ENCODE measurements at regions not wholly inside any gene's neighbourhood (a gene's known extent, or its start where the extent isn't known, plus 50 kb on each side); places are given as distances from the start of the nearest gene placed in this dataset.
A peak's percentile ranks its signal among the peaks of the same experiment; 100 is the strongest.

- DNase-seq = no peak
These were observed 183.8 kb upstream of the MC4R start for GRCh38 chr18:60556326-60556725.

GRCh38 chr18:60560071-60560470, 187.5 kb upstream of the MC4R start:
- DNase-seq = no peak

DNA sequence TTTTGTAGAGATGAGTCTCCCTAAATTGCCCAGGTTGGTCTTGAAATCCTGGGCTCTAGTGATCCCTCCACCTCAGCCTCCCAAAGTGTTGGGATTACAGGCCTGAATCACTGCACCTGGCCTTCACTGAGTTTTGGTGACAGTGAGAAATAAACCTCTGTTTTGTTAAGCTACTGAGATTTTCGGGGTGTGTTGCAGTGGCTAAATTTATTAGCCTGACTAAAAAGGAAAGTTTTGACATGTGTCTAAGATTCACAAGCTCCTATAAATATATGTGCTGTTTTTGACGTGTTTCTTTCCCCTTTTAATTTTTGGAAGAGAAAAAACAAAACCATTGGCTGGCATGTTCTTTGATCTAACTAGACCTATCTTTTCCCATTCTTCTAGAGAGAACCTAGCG, 190.5 kb upstream of the MC4R start:
- no peak for DNase-seq

DNA sequence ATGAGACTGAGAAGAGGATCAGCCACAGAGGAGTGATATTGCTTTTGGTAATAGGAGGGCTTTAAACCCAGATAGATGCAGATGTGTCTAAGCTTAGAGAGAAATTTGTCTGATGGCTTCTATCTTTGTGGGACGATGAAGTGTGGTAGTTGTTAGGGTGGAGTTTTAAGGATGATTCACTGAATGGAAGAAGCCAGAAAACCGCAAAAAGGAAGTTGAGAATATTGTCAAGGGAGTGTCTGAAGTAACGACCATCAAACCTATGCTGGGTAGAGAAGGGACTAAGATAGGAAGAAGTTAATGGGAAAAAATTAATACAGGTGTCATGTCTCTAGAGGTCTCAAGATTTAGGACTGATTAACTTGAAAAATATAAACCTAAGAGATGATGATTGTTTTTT, 195.6 kb upstream of the MC4R start:
- DNase-seq = no peak

GRCh38 chr18:60570172-60570571, 197.6 kb upstream of the MC4R start:
- DNase-seq = no peak

DNA sequence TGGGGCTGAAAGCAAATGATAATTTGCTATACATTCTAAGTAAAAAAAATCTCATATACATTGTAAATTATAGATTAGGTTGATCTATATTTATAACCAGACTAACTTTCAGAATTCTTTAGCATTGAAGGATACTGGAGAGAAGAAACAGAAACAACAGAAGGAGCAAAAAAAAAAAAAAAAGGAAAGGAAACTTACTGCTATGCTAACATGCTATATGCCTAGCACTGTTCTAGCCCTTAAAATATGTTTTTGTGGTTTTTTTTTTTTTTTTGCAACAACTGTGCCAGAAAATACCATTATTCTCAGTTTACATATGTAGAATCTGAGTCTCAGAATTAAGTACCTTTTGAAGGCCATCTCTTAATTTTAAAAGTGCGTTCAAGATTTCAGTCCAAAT, 204.9 kb upstream of the MC4R start:
- no peak for DNase-seq

DNA sequence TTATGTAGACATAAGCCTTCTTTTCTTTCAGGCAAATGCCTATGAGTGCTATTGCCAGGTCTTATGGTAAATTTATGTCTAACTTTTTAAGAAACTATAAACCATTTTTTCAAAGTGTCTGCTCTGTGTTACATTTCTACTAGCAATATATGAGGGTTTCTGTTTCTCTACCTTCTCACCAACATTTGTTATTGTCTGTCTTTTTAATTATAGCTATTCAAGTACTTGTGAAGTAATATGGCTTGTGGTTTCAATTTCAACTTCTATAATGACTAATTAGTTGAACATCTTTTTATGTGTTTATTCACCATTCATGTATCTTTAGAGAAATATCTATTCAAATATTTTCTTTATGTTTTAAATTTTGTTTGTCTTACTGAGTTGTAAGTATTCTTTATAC, 213.1 kb upstream of the MC4R start:
- no peak for DNase-seq

DNA sequence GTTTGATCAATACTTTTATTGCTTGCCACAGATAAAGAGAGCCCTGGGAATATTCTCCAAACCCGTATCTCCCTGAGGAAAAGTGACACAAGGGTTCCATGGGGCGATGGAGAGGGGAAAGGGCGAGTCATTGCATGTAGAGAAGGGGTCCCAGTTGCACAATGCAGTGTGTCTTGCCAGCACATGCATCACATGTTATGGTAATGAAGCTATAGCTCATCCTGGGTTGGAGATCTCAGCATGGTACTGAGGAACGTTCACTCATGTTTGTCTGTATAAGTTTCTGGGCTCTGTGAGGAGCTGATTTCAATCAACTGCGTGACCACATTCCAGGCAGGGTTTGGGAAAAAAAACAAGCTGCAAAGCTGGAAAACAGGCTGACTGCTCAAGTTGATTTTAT, 220.7 kb upstream of the MC4R start:
- DNase-seq = no peak

- DNase-seq = no peak
These were observed 224.4 kb upstream of the MC4R start for GRCh38 chr18:60596928-60597327.

GRCh38 chr18:60599267-60599666, 226.7 kb upstream of the MC4R start:
- DNase-seq = no peak

DNA sequence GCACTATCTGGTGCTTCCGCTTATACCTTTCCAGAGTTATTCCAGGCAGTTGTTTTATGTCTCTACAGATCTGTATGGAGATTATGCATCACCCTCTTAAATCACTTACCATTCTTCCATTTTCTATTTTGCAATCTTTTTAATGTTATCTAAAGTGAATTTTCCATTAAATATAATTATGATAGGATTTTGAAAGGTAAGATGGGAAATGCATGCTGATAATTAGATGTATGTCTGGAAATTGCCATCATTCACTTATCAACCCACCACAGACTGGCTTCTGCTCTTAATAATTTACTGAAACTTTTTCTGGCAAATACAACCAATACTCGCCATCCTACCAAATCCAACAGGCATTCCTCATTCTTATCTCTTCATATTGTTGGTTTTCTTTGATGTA, 227.4 kb upstream of the MC4R start:
- no peak for DNase-seq

DNA sequence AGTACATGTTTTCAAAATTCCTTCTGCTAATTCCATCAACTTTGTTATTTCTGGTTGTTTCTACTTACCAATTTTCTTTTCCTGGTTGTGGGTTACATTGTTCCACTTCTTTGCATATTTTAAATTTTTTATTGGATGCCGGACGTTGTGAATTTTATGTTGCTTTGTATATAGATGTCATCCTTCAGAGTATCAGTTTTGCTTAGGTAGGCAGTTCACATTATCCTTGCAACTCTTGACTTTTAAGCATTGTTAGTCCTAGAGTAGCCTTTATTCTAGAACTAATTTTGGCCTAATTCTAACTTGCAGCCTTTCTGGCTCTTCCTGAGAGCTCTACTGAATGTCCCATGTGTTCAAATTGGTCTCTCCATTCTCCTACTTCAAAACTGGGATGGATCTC, 228.7 kb upstream of the MC4R start:
- DNase-seq = no peak

DNA sequence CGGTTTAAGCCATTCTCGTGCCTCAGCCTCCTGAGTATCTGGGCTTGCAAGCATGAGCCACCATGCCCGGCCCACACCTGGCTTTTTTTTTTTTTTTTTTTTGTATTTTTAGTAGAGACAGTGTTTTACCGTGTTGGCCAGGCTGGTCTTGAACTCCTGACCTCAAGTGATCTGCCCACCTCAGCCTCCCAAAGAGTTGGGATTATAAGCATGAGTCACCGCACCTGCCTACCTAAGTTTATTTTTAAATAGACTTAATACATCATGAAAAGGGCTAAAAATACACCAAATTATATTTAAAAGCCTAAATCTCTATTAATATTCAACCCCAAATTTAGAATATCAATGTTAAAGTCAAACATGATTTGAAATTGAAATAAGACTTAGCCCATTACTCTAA, 250.8 kb upstream of the MC4R start:
- no peak for DNase-seq

DNA sequence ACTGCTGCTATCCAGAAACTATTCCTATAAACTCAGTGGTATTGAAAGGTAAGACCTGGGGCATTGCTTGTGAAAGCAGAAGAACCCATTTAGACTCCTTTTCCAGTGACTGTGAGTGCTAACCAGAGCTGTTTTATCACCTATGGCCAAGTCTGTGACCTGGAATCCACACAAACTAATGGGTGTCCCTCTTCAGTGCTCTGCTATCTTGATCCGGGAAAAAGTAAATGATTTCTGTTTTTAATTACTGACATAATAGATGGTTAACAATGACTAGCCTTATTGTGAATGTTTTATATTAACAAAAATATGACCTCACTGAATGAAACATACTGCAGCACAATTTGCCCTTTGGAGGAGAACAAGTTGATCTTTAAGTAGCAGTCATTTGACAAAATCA, 251.6 kb upstream of the MC4R start:
- DNase-seq = no peak

- no peak for DNase-seq
These were observed 267.3 kb upstream of the MC4R start for GRCh38 chr18:60639836-60640235.

- no peak for DNase-seq
These were observed 270.4 kb upstream of the MC4R start for GRCh38 chr18:60643009-60643408.

- no peak for DNase-seq
These were observed 274.1 kb upstream of the MC4R start for GRCh38 chr18:60646725-60647124.

DNA sequence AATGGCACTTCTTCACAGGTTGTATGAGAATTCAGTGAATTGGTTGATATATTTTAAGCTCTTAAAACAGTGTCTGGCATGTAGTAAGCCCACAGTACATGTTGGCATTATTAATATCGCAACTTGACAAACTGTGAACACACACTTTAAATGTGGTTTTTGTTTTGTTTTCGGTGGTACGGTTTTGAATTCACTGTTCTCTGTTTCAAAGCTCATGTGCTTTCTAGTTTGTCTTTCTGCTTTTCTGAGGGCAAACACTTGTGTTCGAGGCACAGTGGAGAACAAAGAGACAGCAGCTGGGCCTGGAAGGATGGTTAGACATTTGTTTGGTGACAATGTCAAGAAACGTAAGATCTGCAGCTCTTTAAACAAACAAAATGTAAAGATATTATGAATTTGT, 276.5 kb upstream of the MC4R start:
- no peak for DNase-seq

DNA sequence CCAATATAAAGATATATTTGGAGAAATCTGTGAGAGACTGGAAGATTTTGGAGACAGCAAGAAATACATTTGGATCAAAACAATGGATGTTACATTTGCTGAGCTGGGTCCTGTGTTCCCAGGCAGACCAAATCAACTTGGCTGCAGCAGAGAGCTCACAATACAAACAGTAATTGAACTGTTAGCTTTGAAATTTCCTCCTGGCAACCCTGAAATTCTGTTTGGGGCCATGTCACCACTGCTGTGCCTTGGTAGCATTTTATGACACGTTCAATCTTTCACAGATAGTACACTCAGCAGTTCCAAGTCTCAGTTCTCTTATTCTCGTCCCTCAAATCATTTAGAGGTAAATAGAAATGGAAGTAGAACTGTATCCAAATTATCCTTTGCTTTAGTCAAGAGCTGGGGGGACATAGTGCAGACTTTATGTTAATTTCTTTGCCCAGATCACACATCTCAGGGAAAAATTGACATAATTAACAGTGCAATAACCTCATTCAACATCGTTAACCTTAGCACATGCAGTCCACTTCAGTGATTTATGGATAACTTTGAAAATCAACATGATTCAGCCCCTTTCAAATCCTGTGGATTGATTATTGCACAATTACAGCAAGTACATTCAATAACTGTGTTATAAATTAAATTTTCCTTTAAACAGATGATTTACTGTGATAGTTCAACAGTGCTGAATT, 277.4 kb upstream of the MC4R start:
- no peak for DNase-seq

GRCh38 chr18:60654298-60654697, 281.7 kb upstream of the MC4R start:
- DNase-seq = no peak

- DNase-seq = no peak
These were observed 284.0 kb upstream of the MC4R start for GRCh38 chr18:60656553-60656952.

- DNase-seq = no peak
These were observed 289.9 kb upstream of the MC4R start for GRCh38 chr18:60662491-60662890.

GRCh38 chr18:60663060-60663989, 290.8 kb upstream of the MC4R start:
- DNase-seq = no peak

DNA sequence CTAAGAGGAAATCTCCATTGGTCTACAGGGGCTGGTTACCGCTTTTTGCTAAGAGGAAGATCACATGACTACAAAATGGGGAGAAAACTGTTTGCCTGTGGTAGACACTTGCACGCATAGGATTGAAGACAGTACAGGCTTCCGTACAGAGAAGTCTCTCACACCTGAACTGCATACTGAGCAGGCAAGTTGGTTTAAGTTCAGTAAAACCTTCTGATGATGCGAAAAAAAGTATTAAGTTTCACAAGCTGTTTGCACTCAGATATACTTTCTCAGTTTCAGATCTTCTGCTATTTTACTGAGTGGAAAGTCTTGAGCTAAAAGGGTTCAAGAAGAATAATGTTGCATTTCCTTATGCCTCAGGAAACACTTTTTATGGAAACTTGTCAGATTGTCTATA, 292.2 kb upstream of the MC4R start:
- no peak for DNase-seq

DNA sequence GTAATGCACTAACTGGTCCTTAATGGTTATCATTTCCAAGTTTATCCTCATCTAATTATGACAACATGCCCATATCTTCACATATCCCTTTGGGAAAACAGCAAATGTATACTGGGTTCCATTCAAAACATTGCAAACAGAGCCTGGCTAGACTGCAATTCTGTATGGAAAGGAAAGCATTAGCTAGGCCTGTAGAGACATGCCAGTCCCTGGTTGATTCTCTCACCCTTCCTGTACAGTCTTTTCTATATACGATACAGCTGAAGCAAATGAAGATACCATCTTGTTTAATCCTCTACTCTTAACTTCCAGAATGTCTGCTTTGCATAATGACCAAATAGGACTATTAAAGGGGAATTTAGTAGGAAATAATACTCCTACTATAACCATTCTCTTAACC, 294.4 kb upstream of the MC4R start:
- DNase-seq = peak; percentile 2

Measured in DMS 273 treated with DMSO at 0.1 percent for 48 hours (cell line).